ENCODE measurements at regions not wholly inside any gene's neighbourhood (a gene's known extent, or its start where the extent isn't known, plus 50 kb on each side); places are given as distances from the start of the nearest gene placed in this dataset.

DNA sequence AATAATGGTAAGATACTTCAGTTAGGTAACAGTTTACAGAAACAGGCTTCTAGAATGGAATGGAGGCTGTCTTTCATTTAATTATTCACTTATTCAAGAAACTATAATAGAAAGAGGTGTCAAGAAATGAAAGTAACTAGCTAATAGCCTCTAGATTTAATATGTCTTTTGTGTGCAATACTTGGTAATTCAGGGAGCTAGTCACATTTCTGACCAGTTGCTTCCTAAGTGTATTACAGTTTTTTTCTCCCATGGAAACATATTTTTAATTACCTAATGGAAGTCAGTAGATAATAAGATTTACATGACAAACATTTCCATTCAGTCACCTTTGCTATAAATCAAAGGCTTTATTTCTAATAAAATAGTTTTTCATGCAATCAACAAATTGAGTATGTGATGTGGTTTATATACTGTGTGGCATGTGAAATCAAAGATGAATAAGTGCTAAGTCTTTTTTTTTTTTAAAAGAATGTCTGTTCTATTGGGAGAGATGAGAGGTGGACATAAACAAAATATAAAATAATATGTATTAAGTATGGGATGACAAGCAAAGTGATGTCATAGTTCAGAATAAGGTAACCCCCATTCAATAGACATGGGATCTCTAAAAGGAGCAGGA lies 985.7 kb downstream of the SQOR start:
- FAIRE-seq = no peak
- DNase-seq (ENCODE audit: low spot score) = no peak

DNA sequence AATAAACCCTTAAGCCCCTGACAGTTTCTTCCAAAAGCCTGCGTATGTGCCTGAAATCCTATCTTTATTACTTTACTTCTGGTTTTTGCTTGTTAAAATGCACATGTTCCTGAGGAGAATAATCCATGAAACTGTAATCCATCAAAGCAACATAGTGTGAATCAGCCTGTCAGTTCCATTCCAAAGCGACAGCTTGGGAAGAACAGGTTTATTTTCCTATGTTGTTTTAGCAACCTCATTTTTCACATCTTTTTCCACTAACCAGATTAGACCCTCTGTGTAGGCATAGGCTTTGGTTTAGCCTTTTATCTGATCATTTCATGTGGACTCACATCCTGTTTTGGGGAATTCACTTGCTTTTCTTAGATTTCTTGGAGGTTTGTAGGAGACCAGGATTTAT lies 988.0 kb downstream of the SQOR start:
- DNase-seq (ENCODE audit: low spot score) (no peak), FAIRE-seq (no peak)

DNA sequence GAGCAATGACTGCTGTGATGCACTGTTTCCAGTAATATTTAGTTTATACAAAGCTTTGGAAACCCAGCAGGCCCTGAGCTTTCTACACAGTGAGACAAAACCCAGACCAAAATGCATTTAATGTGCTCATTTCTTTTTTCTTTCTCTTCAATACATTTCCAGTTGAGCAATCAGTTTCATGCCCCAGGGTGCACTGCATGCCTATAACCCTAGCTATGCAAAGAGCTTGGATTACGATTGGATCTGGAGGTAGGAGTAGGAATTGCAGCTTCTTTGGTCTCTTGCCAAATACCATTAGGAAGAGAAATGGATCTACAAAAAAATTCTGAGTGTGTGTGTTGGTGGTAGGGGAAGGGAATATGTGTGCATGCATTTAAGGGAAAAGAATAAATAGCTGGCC lies 1001.4 kb downstream of the SQOR start:
- DNase-seq (ENCODE audit: low spot score) = no peak
- no peak for FAIRE-seq

DNA sequence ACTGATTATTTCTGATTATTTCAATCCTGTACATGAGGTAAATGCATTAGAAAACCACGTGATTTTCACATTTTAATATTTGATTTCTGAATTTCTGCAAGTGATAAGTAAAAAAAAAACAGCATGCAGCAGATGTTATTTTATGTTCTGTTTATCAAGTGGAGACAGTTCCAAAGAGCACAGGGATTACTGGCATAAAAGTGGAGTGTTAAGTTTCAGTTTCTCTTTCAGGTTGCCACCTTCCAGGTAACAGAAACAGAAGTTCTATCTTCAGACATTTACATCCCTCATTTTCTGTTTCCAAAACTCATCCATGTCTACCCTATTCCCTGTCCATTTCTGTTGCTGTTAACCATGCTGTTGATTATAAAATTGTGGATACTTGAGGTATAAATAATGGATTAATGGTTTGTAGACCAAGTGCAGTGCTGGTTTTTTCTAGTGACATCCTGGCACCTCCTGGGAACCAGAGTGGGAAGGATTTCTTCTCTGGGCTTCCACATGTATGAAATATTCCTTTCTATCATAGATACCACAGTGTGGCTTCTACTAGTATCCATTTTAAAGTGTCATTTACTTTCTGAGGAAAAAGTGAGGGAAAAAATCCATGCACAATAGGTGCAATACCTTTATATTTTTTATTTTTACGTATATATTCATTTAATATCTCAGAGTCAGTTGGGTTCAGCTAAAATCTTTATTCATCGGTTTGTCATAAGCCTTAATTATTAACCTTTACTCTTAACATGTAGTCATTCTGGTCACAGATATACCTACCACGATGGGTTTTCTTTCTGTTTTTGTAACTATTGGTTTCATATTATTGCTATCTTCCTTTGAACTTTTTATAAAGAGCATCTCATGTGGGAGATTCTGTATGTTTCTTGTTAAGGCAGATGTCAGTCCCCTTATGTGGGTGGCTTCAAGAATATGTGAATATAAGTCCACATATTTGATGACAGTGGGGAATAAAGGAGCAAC lies 1010.0 kb downstream of the SQOR start:
- FAIRE-seq (no peak), DNase-seq (ENCODE audit: low spot score) (no peak)

DNA sequence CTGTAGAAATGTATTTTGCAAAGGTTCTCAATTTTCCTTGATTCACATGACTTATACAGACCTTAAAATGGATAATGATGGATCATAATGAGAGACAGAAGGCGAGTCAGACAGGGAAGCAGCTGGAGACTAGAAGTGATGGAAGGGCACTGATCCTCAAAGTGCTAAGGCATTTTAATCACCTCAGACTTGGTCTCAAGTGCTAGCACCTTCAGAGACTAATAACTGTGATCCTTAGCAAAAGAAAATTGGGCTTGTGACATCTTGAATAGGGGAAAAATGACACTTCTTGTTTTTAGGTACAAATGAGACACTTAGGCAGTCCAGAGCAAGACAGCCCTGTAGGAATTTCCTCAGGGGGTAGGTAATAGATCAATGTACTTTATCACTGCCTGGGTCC lies 1011.7 kb downstream of the SQOR start:
- FAIRE-seq (no peak), DNase-seq (ENCODE audit: low spot score) (no peak)

DNA sequence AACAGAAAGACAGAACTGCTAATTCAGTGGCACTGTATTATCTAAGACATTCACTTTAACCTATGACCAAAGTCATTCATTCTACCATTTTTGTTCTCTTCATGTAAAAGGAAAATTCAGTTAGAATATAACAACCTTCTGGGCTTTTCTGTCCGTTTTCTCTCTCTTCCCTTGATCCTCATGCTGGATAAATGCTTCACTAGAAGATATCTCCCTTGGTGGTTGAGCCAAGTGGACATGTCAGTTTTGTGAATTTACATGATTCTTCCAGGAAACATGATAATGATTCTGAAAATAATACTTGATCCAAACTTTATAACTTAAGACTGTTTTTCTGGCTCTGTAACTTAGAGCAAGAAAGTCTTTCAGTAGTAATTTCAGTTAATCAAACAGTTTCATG lies 1012.2 kb downstream of the SQOR start:
- DNase-seq (ENCODE audit: low spot score) (no peak), FAIRE-seq (no peak)

DNA sequence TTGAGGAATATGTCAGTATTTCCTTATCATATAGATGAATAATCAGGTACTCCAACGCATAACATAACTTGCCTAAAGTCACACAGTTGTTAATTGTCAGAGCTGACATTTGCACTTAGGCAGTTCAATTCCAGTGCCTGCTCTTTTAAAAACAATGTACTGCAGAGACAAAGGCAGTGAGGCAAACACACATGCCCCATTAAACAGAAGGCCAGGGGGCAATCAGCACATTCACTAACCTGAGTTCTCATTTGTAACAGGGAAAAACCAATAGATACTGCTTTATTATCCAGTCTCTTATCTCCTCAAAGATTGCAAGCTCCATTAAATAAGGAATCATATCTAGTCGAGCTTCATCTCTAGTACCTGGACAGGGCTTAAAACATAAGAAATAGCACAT lies 1017.4 kb downstream of the SQOR start:
- no peak for FAIRE-seq
- no peak for DNase-seq (ENCODE audit: low spot score)

DNA sequence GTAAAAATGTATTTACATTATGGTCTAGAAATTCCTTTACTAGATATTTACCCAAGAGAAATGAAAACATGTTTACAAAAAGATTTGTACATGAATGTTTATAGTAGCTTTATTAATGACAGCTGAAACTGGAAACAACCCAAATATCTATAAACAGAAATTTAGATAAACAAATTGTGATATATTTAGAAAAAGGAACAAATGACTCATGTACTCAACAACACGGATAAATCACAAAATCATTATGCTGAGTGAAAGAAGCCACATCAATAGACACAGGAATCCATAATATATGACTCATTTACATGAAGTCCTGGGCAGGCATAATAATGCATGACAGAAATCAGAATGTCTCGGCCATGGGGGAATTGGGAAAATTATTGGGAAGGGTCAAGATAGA lies 1020.2 kb downstream of the SQOR start:
- no peak for DNase-seq (ENCODE audit: low spot score)
- no peak for FAIRE-seq

DNA sequence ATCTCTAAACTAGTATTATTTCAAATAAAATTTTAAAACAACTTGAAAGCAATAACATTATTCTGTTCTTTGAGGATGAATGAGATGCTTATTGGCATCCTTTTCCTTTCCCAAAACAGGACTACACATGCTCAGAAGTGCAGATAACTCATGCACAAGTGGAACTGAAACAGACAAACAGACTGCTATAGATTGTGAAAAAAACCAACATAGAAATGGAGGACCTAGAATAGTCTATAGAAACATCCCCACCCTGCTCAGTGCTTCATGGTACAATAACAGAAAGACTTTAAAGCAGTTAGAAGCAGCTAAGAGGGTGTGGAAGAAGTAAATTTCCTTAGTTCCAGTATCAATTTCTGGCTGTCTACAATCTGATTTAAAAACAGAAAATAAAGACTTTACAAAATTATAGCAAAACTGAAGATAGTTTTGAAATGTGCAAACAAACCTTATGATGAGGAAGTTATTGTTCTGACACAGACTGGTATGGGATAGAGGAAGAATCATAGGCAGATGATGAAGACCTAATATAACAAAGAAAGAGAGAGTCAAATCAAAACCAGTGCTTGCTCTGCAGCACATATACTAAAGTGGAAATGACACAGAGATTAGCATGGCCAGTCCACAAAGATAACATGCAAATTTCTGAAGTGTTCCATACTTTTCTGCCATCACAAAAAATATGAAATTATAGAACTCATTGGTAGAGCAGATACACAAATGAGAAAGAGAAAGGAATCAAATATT lies 1025.4 kb downstream of the SQOR start:
- no peak for DNase-seq (ENCODE audit: low spot score)
- no peak for FAIRE-seq

DNA sequence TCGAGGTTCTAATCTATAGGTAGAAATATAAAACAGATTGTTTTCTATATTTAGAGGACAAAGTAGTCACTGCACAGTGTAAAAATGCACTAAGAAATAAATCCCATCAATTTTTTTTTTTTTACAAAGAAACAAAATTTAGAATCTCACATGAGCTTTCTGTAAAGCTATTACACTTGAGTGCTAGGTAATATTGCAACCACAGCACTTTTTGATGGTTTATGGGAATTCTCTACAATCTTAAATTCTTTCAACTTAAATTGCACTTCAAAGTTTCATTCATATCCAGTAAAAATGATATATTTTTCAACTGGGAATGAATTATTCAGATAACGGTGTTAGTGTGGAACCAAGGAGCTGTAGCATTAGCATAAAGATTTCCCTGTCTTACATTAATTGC lies 1035.4 kb downstream of the SQOR start:
- no peak for DNase-seq (ENCODE audit: low spot score)
- FAIRE-seq = no peak

DNA sequence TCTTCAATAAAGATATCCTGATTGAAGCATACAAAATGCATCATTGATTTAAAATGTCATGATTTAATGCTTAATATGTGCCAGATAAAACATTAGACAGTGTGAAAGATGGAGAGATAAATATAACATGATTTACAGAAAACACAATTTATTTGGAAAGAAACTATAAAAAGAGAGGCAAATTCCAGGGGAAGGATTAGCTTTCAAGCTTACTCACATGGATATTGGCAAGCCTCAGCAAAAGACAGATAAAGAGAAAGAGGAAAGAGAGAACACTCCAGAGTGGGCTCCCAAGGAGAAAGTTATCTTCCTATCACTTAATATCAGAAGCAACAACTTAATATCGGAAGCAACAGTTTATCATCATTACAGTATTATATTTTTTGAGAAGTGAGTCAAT lies 1036.5 kb downstream of the SQOR start:
- FAIRE-seq (no peak), DNase-seq (ENCODE audit: low spot score) (no peak)

DNA sequence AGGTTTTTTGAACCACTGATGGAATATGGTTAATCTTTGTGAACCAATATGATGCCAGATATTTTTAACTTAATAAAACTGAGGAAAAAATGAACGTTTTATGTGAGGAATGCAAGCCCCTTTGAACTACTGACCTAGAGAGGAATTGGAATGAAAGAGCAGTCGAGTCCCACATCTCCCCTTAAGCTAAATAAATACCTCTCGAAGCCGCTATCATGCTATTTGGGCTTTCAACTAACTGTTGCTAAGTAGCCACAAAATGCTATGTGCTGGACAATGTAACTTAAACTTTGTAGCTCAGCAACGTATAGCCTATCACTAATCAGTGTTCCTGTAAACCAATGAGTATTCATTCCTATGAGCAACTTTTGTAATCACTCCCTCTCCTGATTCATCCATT lies 1037.2 kb downstream of the SQOR start:
- DNase-seq (ENCODE audit: low spot score) (no peak), FAIRE-seq (no peak)

DNA sequence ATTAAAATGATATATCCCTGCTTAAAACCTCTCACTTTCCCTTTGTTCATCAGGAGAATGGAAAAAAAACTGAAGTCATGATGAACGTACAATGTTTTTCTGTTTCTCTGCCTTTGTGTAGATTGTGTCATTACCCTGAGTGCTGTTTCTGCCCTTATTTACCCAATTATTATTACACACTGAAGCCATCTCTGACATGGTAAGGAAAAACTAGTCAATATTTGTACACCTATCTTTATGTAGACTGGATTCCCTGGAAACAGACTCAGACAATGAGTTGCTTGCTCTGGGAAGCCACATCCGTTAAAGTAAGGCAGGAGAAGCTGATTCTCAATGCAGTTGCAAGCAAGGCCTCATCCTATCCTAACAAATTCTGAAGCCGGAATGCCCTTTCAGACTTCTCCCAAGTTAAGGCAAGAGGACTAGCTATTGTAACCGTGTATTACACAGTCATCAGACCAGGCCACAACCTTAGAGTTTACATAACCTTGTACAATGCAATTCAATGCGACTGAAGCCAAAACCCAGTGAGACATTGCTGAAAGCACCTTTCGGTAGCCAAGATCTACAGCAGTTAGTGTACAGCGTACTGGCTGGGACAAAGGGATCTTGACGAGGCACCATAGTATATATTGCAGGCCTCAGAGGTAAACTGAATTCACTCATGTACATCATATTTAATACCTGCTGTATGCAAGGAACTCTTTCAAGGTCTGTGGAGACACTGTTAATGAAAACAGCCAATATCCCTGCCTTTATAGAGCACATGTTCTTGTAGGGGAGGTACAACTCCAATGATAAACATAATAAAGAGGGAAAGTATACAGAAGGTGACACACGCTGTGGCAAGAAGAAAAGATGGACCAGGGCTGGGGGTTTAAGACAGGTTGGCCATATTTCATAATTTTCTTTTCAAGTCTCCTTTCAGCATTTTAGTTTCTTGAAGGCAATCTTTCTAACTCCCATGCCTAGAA lies 1040.8 kb upstream of the SEMA6D start:
- no peak for FAIRE-seq
- no peak for DNase-seq (ENCODE audit: low spot score)

DNA sequence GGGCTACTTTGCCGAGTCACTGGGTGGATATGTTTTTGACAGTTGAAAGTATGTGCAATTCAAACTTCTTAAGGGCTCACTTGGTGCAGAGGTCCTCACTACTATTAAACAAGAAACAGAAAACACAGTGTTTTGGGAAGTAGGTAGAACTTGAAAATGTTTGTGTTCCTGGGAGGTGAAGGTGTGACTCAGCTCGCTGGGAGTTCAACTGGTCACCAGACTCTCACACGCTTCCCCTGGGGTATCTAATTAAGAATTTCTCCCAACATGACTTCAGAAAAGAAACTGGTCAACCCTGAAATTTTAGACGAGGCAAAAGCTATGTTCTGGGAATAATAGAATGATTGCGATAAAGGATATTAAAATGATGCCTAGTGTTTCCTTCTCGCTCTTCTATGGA lies 1039.8 kb upstream of the SEMA6D start:
- FAIRE-seq (no peak), DNase-seq (ENCODE audit: low spot score) (no peak)

DNA sequence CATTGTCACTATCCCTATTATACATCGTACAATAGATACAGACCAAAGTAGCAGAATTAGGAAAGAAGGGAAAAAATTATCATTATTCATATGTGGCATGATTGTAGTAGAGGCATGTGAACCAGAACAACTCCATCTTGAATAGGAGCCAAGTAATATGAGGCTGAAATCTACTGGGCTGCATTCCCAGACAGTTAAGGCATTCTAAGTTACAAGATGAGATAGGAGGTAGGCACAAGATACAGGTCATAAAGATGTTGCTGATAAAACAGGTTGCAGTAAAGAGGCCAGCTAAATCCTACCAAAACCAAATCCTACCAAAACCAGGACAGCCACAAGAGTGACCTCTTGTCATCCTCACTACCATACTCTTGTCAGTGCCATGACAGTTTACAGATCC lies 1035.4 kb upstream of the SEMA6D start:
- DNase-seq (ENCODE audit: low spot score) = no peak
- no peak for FAIRE-seq

DNA sequence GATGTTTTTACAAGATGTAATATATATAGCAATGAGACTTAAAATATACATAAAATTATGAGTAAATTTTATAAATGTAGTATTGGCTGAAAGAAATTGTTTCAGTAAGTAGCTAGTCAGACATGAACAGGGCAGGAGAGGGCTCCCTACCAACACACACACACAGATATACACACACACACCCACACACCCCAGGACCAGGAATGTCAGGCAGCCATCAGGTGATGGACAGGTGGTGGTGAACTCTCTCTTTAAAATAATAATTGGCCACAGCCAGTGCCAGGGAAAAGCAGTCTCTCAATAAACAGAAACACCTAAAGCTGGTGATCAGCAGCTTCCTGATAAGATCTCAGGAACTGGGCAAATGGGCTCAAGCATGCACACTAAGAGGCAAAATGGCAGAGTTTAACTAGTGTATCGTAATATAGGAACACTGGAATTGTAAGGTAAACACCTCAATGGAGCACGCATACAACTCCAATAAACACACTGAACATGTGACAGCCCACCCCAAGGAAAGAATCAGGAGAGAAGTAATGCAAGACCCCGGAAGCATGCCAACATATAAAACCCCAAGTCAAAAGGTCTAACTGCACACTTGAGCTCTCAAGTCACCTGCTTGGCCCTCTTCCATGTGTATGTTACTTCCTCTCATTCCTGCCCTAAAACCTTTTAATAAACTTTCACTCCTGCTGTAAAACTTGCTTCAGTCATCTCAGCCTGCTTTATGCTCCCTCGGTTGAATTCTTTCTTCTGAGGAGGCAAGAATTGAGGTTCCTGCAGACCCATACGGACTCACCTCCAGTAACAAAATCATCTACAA lies 1034.1 kb upstream of the SEMA6D start:
- FAIRE-seq = no peak

DNA sequence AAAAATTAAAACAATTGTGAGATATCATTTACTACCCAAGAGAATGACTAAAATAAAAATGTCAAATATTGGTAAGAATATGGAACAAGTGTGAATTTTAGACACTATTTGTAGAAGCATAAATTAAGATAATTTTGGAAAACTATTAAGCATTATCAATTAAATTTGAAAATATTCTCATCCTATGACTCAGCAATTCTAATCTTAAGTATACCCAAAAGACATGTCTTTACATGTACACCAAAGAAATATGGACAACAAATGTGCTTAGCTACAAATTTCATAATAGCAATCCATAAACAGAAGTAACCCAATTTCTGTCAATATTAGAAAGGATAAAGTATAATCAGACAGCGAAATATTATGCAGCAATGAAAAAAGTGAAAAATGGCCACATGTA lies 1032.2 kb upstream of the SEMA6D start:
- DNase-seq (ENCODE audit: low spot score) = no peak
- no peak for FAIRE-seq

More for the DNA sequence above, 1034.1 kb upstream of the SEMA6D start:
- no peak for DNase-seq (ENCODE audit: low spot score)

DNA sequence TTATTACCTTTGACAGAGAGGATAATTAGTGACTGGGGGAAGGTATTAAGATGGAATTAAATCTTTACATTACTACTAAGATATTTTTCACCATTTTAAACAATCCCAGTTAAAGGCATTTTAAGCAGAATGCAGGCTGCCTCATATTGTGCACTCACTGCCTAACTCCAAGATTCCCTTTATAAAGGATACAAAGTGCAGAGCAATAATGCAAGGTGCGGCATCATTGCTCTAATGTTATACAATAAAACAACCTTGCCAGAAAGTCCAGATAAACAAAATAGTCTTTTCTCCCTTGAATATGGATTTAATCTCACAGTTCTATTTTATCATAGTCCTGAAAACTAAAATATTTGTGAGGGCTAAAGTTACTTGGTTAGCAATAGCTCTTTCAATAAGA lies 1031.6 kb upstream of the SEMA6D start:
- FAIRE-seq (no peak), DNase-seq (ENCODE audit: low spot score) (no peak)

DNA sequence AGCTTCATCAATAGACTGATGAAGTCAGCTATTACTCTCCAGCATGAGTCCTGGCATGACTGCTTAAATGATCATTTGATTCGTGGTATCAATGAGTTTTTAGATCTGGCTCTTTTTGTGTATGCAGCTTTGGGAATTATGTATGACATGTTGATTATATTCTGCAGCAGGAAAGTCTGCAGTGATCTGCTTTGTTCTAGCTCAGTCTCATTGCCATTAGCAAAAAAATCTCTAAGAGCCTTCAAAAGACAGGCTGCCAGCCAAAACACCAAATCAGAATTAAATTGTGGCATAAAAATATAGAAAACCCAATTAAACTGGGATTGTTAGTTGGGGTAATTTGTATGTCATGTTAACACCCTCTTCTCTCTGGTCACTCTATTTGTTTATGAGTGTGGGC lies 1021.0 kb upstream of the SEMA6D start:
- no peak for DNase-seq (ENCODE audit: low spot score)
- FAIRE-seq = no peak

DNA sequence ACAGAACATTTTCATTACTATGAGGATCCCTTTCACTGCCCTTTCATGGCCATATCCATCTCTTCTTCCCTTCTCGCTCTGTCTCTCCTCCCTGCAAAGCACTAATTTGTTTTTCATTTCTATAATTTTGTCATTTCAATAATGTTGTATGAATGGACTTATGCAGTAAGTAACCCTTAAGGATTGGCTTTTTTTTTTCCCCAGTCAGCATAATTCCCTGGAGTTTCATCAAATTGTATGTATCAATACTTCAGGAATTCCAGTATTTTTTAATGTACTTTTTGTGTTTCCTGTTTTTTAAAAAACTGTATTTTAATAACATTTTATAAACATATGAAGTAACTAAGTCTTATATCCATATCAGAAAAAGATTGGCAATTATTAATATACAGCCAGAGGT lies 1016.0 kb upstream of the SEMA6D start:
- FAIRE-seq (no peak), DNase-seq (ENCODE audit: low spot score) (no peak)
